SW 1271 (cell line): ENCODE measurements at regions not wholly inside any gene's neighbourhood (a gene's known extent, or its start where the extent isn't known, plus 50 kb on each side); places are given as distances from the start of the nearest gene placed in this dataset.
"Not testable (repeated sequence)": the region's sequence is repeated elsewhere in the genome, so short reads cannot be mapped to it uniquely, and the experiment has no call there.

Experiments
- DNase-seq, 2 experiments: peaks; one replicate each; lab custom pipeline; 2025; lab: John Stamatoyannopoulos, UW

- DNase-seq: not testable (repeated sequence)
Observed at GRCh38 chr3:156048483-156048882, 71.9 kb upstream of the KCNAB1 start.

DNA sequence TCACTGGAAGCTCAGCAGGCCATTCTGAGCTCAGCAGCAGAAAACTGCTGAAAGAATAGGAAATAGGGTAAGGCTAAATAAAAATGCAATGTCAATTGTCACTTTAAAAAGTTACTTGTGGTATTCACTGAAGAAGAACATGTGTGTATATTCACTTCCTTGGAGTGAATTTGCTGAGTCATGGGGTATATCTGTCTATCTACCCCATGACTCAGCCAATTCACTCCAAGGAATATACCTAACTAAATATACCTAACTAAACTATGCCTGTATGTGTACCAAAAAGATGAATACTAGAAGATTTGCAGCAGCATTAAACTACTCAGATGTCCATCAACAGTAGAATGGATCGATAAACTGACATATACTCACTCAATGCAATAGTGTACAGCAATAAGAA is 69.5 kb upstream of the KCNAB1 start:
- DNase-seq: no peak

DNA sequence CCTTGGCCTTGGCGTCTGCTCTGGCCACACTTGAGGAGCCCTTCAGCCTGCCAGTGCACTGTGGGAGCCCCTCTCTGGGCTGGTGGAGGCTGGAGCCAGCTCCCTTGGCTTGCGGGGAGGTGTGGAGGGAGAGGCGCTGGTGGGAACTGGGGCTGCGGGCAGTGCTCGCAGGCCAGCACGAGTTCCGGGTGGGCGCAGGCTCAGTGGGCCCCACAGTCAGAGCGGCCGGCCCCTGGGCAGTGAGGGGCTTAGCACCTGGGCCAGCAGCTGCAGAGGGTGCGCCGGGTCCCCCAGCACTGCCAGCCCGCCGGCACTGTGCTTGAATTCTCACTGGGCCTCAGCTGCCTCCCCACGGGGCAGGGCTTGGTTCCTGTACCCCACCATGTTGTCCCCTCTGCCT is 68.7 kb upstream of the KCNAB1 start:
- DNase-seq: no peak

DNA sequence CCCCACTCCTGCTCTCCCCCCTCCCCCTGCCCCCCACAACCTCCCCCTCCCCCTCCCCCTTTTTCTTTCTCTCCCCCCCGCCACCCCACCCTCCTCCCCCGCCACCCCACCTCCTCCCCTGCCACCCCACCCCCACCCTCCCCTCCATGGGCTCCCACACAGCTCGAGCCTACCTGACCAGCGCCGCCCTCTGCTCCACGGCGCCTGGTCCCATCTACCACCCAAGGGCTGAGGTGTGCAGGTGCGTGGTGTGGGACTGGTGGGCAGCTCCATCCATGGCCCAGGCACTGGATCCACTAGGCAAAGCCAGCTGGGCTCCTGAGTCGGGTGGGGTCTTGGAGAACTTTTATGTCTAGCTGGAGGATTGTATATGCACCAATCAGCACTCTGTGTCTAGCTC is 68.3 kb upstream of the KCNAB1 start:
- DNase-seq: no peak

GRCh38 chr3:156059950-156060501 is 60.4 kb upstream of the KCNAB1 start:
- DNase-seq: no peak

DNA sequence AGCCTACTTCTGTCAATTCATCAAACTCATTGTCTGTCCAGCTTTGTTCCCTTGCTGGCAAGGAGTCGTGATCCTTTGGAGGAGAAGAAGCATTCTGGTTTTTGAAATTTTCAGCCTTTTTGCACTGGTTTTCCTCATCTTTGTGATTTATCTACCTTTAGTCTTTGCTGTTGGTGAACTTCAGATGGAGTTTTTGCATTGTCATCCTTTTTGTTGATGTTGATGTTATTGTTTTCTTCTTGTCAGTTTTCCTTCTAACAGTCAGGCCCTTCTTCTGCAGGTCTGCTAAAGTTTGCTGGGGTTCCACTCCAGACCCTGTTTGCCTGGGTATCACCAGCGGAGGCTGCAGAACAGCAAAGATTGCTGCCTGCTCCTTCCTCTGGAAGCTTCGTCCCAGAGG is 52.2 kb upstream of the KCNAB1 start:
- not testable (repeated sequence) for DNase-seq

- DNase-seq: no peak
Observed at GRCh38 chr3:156070028-156070427, 50.4 kb upstream of the KCNAB1 start.
